Kidney capillary endothelial cell (primary cell): ENCODE measurements at regions not wholly inside any gene's neighbourhood (a gene's known extent, or its start where the extent isn't known, plus 50 kb on each side); places are given as distances from the start of the nearest gene placed in this dataset.
"Not testable (repeated sequence)": the region's sequence is repeated elsewhere in the genome, so short reads cannot be mapped to it uniquely, and the experiment has no call there.

Source experiments
- DNase-seq: peaks from one replicate; pipeline ENCODE4 v3.0.0-alpha.2; 2018; ENCODE audit warnings: low spot score

GRCh38 chr4:159939681-159940080 lies 836.8 kb downstream of the RAPGEF2 start:
- not testable (repeated sequence) for DNase-seq

- DNase-seq: no peak
Measured at GRCh38 chr4:159941076-159941475, 838.2 kb downstream of the RAPGEF2 start.

GRCh38 chr4:159944477-159944876 lies 841.6 kb downstream of the RAPGEF2 start:
- no peak for DNase-seq

- peak; percentile 56 for DNase-seq
Measured at GRCh38 chr4:159946983-159947615, 844.2 kb downstream of the RAPGEF2 start.

- DNase-seq: no peak
Measured at GRCh38 chr4:159950707-159951106, 847.8 kb downstream of the RAPGEF2 start.

GRCh38 chr4:159966746-159967145 lies 863.9 kb downstream of the RAPGEF2 start:
- DNase-seq: no peak

- DNase-seq: not testable (repeated sequence)
Measured at GRCh38 chr4:159976871-159977482, 874.1 kb downstream of the RAPGEF2 start.

- DNase-seq: no peak
Measured at GRCh38 chr4:159977907-159978617, 875.2 kb downstream of the RAPGEF2 start.

GRCh38 chr4:159979351-159979750 lies 876.5 kb downstream of the RAPGEF2 start:
- DNase-seq: no peak

GRCh38 chr4:159979953-159980352 lies 877.1 kb downstream of the RAPGEF2 start:
- no peak for DNase-seq

- no peak for DNase-seq
Measured at GRCh38 chr4:159980826-159981468, 878.1 kb downstream of the RAPGEF2 start.

GRCh38 chr4:159981469-159981856 lies 878.6 kb downstream of the RAPGEF2 start:
- DNase-seq: no peak

- no peak for DNase-seq
Measured at GRCh38 chr4:159983082-159983481, 880.2 kb downstream of the RAPGEF2 start.

- DNase-seq: no peak
Measured at GRCh38 chr4:160009656-160010493, 907.0 kb downstream of the RAPGEF2 start.

GRCh38 chr4:160019936-160020335 lies 917.1 kb downstream of the RAPGEF2 start:
- no peak for DNase-seq

- no peak for DNase-seq
Measured at GRCh38 chr4:160020804-160021203, 917.9 kb downstream of the RAPGEF2 start.

GRCh38 chr4:160021870-160022269 lies 919.0 kb downstream of the RAPGEF2 start:
- no peak for DNase-seq

GRCh38 chr4:160026721-160027120 lies 923.8 kb downstream of the RAPGEF2 start:
- no peak for DNase-seq

- no peak for DNase-seq
Measured at GRCh38 chr4:160034501-160034900, 931.6 kb downstream of the RAPGEF2 start.

GRCh38 chr4:160038615-160039014 lies 935.7 kb downstream of the RAPGEF2 start:
- DNase-seq: no peak

GRCh38 chr4:160044693-160045092 lies 941.8 kb downstream of the RAPGEF2 start:
- no peak for DNase-seq
